Type B pancreatic cell (in vitro differentiated cells): ENCODE measurements at regions not wholly inside any gene's neighbourhood (a gene's known extent, or its start where the extent isn't known, plus 50 kb on each side); places are given as distances from the start of the nearest gene placed in this dataset.

ENCODE experiments used
- DNase-seq: peaks from one replicate; pipeline ENCODE4 v3.0.0; 2021; ENCODE audit warnings: mixed read lengths; ENCODE audit not compliant: unreplicated experiment; ENCODE audit errors: extremely low spot score
- H3K27ac Mint-ChIP-seq: 2 replicates; pipeline ENCODE4 v1.8.0; 2021; ENCODE audit warnings: mild to moderate bottlenecking, mixed read lengths
- H3K27me3 Mint-ChIP-seq: 2 replicates; pipeline ENCODE4 v1.8.0; 2021; ENCODE audit warnings: mixed read lengths
- H3K36me3 Mint-ChIP-seq: 2 replicates; pipeline ENCODE4 v1.8.0; 2021; ENCODE audit warnings: mixed read lengths
- H3K4me1 Mint-ChIP-seq: one replicate; pipeline ENCODE4 v1.8.0; 2021; ENCODE audit warnings: mixed read lengths; ENCODE audit not compliant: unreplicated experiment
- H3K4me3 Mint-ChIP-seq: 2 replicates; pipeline ENCODE4 v1.8.0; 2021; ENCODE audit warnings: mild to moderate bottlenecking, mixed read lengths
- H3K9me3 Mint-ChIP-seq: 2 replicates; pipeline ENCODE4 v1.8.0; 2021; ENCODE audit warnings: mixed read lengths
- CTCF ChIP-seq: fragments of 200-600 bp; sonication (generic); conservative IDR thresholded peaks from 2 replicates; pipeline ENCODE4 v1.5.0; 2021; ENCODE audit warnings: antibody characterized with exemption, mild to moderate bottlenecking

DNA sequence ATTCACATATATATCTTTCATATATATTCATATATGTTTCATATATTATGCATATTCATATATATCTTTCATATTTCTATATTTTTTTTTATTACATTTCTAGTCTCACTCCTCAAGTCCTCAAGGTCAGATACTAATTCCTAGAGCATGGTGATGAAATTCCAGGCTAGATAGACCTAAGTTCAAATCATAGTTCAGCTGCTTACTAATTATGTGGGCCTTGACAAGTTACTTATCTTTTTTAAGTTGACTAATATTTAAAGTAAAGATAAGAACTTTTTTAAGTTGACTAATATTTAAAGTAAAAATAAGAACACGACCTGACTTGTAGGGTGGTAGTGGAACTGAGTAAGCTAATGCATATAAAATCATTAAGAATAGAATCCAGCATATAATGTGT is 495.6 kb upstream of the MAN1A1 start:
- Mint-ChIP-seq H3K36me3 (no peaks in the 10 kb centered on the region), H3K4me1 (no peaks in the 10 kb centered on the region), H3K9me3 (no peaks in the 10 kb centered on the region), H3K27ac (no peak overlapping the region), H3K4me3 (no peak overlapping the region), H3K27me3 (no peaks in the 10 kb centered on the region)
- no peak for DNase-seq
- no peak for TF ChIP-seq CTCF

DNA sequence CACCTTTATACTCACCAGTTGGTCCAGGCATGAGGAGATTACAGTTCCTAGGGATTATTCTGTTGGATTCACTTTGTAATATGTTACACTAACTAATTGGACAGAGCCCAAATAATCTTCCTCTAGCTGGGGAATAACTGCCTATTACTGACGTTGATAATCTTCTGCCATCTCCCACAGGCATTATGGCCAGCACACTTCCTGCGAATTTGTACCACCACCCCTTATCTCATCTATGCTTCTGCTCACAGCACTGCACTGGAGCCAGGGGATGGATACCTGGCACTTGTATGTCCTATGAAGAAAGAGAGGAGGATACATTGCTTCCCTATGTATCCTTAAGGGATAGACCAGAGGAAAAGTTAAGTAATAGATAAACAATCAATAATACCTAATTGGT is 494.8 kb upstream of the MAN1A1 start:
- no peaks in the 10 kb centered on the region for H3K4me1 Mint-ChIP-seq
- no peaks in the 10 kb centered on the region for H3K27me3 Mint-ChIP-seq
- H3K36me3 Mint-ChIP-seq = no peaks in the 10 kb centered on the region
- no peak overlapping the region for H3K4me3 Mint-ChIP-seq
- H3K9me3 Mint-ChIP-seq = no peaks in the 10 kb centered on the region
- DNase-seq = no peak
- no peak overlapping the region for H3K27ac Mint-ChIP-seq
- no peak for TF ChIP-seq CTCF

- no peaks in the 10 kb centered on the region for H3K36me3 Mint-ChIP-seq
- no peak for DNase-seq
- no peak for TF ChIP-seq CTCF
- H3K27me3 Mint-ChIP-seq = no peaks in the 10 kb centered on the region
- H3K4me1 Mint-ChIP-seq = no peaks in the 10 kb centered on the region
- H3K4me3 Mint-ChIP-seq = no peak overlapping the region
- no peaks in the 10 kb centered on the region for H3K9me3 Mint-ChIP-seq
- no peak overlapping the region for H3K27ac Mint-ChIP-seq
Measured at GRCh38 chr6:119842191-119842590, 492.6 kb upstream of the MAN1A1 start.

DNA sequence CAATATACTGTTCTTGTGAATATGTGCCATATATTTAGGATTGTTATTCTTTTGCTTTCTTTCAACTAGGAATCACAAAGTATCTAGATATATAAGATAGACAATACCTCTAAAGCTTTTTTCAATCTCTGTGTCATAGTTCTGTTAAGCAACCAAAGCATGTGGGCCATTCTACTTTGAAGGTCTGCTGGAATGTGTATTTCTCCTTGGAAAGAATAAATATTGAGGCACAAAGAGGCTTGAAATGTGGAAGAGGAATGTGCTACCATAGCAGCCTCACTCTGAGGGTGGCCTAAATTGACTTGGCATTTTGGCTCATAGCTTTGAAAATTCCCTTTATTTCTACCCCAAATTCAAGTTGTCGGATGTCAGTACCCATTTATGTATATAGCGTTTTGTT is 488.5 kb upstream of the MAN1A1 start:
- no peak overlapping the region for H3K27ac Mint-ChIP-seq
- H3K36me3 Mint-ChIP-seq = no peaks in the 10 kb centered on the region
- no peak for TF ChIP-seq CTCF
- DNase-seq = no peak
- H3K27me3 Mint-ChIP-seq = no peaks in the 10 kb centered on the region
- no peaks in the 10 kb centered on the region for H3K9me3 Mint-ChIP-seq
- H3K4me3 Mint-ChIP-seq = no peak overlapping the region
- no peaks in the 10 kb centered on the region for H3K4me1 Mint-ChIP-seq

DNA sequence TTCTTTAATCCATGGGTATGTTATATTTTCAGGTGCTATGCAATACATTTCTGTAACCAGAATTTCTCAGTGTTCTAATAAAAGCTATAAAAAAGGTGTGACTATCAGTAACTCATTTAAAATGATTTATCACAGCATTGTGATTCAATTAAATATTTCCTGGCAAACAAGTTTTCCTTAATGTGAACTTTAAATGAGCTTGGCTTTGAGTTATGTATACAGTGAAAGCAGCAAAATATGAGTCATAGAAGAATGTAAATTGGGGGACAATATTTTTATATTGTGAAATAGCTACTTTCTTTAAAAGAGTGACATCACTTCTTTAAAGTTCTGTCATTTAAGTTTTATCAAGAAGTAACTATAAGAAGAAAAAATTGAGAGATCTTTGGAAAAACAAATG is 484.9 kb upstream of the MAN1A1 start:
- no peak for DNase-seq
- Mint-ChIP-seq H3K9me3 (peaks cover 6% of the 10 kb centered on the region), H3K27ac (no peak overlapping the region), H3K36me3 (no peaks in the 10 kb centered on the region), H3K4me1 (no peaks in the 10 kb centered on the region), H3K4me3 (no peak overlapping the region), H3K27me3 (no peaks in the 10 kb centered on the region)
- TF ChIP-seq CTCF = no peak

DNA sequence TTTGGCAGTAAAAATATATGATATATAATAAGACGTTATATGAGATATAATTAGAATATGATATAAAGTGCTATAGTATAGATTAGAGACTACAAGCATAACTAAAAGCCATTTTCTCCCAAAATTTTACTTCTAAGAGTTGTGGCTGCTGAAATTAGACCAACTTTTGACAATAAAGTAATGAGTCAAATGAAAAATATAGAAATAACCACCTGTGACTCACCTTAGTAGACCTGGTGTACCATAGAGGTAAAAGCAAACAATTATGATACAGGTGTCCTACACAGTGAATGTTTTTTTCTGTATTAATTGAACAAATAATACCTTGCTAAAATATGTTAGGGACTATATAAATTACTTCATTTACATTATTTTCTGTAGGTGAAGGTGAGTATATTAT is 482.9 kb upstream of the MAN1A1 start:
- no peak for DNase-seq
- H3K27ac Mint-ChIP-seq = no peak overlapping the region
- no peaks in the 10 kb centered on the region for H3K27me3 Mint-ChIP-seq
- peaks cover 9% of the 10 kb centered on the region for H3K9me3 Mint-ChIP-seq
- no peaks in the 10 kb centered on the region for H3K36me3 Mint-ChIP-seq
- H3K4me1 Mint-ChIP-seq = no peaks in the 10 kb centered on the region
- TF ChIP-seq CTCF = no peak
- H3K4me3 Mint-ChIP-seq = no peak overlapping the region
